ENCODE measurements at regions not wholly inside any gene's neighbourhood (a gene's known extent, or its start where the extent isn't known, plus 50 kb on each side); places are given as distances from the start of the nearest gene placed in this dataset.

GRCh38 chr16:86661706-86662105 is 83.4 kb downstream of the FOXL1 start:
- peaks cover 2 to 20% (median 8%) of the 10 kb centered on the region in 4 donors for H3K9me3 ChIP-seq (ENCODE audit: control insufficient read depth in 4 of 4, low read length in 3 of 4)
- H3K9ac ChIP-seq (ENCODE audit: low read depth in 1 of 2, low read length in 2 of 2) = no peak overlapping the region
- H3K27ac ChIP-seq (ENCODE audit: low read depth in 1 of 2, low read length in 2 of 2) = no peak overlapping the region
- whole genome bisulfite sequencing = 60% methylated on average over 8 of the region's 8 CpGs
- DNase-seq (ENCODE audit: low spot score) = no peak
- TF ChIP-seq HNF4G (IDR thresholded peaks at IDR 0.05) = no peak
- TF ChIP-seq, protein P1, sequence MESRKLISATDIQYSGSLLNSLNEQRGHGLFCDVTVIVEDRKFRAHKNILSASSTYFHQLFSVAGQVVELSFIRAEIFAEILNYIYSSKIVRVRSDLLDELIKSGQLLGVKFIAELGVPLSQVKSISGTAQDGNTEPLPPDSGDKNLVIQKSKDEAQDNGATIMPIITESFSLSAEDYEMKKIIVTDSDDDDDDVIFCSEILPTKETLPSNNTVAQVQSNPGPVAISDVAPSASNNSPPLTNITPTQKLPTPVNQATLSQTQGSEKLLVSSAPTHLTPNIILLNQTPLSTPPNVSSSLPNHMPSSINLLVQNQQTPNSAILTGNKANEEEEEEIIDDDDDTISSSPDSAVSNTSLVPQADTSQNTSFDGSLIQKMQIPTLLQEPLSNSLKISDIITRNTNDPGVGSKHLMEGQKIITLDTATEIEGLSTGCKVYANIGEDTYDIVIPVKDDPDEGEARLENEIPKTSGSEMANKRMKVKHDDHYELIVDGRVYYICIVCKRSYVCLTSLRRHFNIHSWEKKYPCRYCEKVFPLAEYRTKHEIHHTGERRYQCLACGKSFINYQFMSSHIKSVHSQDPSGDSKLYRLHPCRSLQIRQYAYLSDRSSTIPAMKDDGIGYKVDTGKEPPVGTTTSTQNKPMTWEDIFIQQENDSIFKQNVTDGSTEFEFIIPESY (IDR thresholded peaks at IDR 0.05) = no peak
- no peak for TF ChIP-seq NR2F2 (IDR thresholded peaks at IDR 0.05)
- no peak for TF ChIP-seq RAD21 (IDR thresholded peaks at IDR 0.05)
- TF ChIP-seq, protein P2, sequence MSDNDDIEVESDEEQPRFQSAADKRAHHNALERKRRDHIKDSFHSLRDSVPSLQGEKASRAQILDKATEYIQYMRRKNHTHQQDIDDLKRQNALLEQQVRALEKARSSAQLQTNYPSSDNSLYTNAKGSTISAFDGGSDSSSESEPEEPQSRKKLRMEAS (IDR thresholded peaks at IDR 0.05) = no peak
- TF ChIP-seq REST (IDR thresholded peaks at IDR 0.05) = no peak
- TF ChIP-seq, protein P3, sequence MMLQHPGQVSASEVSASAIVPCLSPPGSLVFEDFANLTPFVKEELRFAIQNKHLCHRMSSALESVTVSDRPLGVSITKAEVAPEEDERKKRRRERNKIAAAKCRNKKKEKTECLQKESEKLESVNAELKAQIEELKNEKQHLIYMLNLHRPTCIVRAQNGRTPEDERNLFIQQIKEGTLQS (IDR thresholded peaks at IDR 0.05) = no peak
- no peak for TF ChIP-seq JUND (IDR thresholded peaks at IDR 0.05)
- TF ChIP-seq EGR1 (IDR thresholded peaks at IDR 0.05; ENCODE audit: low read depth in 2 of 2) = no peak
- no peak for TF ChIP-seq FOXA1 (IDR thresholded peaks at IDR 0.05)
- no peak for TF ChIP-seq RXRA (IDR thresholded peaks at IDR 0.05)
- no peak for TF ChIP-seq CTCF (IDR thresholded peaks at IDR 0.05; ENCODE audit: low read depth, low read length, missing input control)
- TF ChIP-seq GABPA (IDR thresholded peaks at IDR 0.05 in 1 of 2, conservative IDR thresholded peaks at IDR 0.05 in 1 of 2) = no peak
- H3K4me3 ChIP-seq (ENCODE audit: low read depth in 1 of 3, low read length in 3 of 3) = no peak overlapping the region
- no peaks in the 10 kb centered on the region for H3K36me3 ChIP-seq (ENCODE audit: control insufficient read depth in 4 of 4, insufficient read depth in 3 of 4, low read depth in 1 of 4, low read length in 3 of 4)
- peaks cover 0 to 3% (median 0%) of the 10 kb centered on the region in 4 donors for H3K4me1 ChIP-seq (ENCODE audit: control insufficient read depth in 4 of 4, insufficient read depth in 4 of 4, low read length in 3 of 4)
- peaks cover 0 to 8% (median 0%) of the 10 kb centered on the region in 4 donors for H3K27me3 ChIP-seq (ENCODE audit: control insufficient read depth in 4 of 4, insufficient read depth in 4 of 4, low read length in 3 of 4)

DNA sequence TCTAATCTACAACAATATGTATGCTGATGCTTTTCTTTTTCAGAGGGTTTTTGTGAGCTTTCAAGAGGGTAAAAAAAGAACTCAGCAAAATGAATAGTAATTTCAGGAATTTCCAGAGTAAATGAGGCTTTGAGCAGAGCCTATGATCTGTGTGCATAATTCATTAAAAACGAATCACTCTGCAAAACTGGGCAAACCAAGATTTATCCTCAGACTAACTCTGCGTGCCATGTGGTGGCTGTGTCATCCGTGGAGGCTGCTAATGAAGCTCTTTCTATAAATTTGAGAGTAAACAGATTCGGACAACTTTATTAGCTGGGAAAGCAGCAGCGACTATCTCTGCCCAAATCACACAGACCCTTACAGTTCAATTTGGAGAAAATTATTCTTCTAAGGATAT is 83.8 kb downstream of the FOXL1 start:
- WGBS = 65% methylated on average over 5 of the region's 5 CpGs
- peaks cover 0 to 3% (median 0%) of the 10 kb centered on the region in 4 donors for H3K4me1 ChIP-seq (ENCODE audit: control insufficient read depth in 4 of 4, insufficient read depth in 4 of 4, low read length in 3 of 4)
- no peaks in the 10 kb centered on the region for H3K36me3 ChIP-seq (ENCODE audit: control insufficient read depth in 4 of 4, insufficient read depth in 3 of 4, low read depth in 1 of 4, low read length in 3 of 4)
- no peak for TF ChIP-seq NR2F2 (IDR thresholded peaks at IDR 0.05)
- no peak for TF ChIP-seq REST (IDR thresholded peaks at IDR 0.05)
- no peak for TF ChIP-seq YY1 (IDR thresholded peaks at IDR 0.05)
- no peak for TF ChIP-seq TAF1 (conservative IDR thresholded peaks at IDR 0.05)
- TF ChIP-seq, protein P1 (IDR thresholded peaks at IDR 0.05) = no peak
- TF ChIP-seq, protein P3 (IDR thresholded peaks at IDR 0.05) = no peak
- no peak for TF ChIP-seq FOXA2 (IDR thresholded peaks at IDR 0.05)
- TF ChIP-seq RAD21 (IDR thresholded peaks at IDR 0.05) = no peak
- H3K27ac ChIP-seq (ENCODE audit: low read depth in 1 of 2, low read length in 2 of 2) = no peak overlapping the region
- H3K9me3 ChIP-seq (ENCODE audit: control insufficient read depth in 4 of 4, low read length in 3 of 4) = peaks cover 2 to 20% (median 8%) of the 10 kb centered on the region in 4 donors
- peaks cover 0 to 8% (median 0%) of the 10 kb centered on the region in 4 donors for H3K27me3 ChIP-seq (ENCODE audit: control insufficient read depth in 4 of 4, insufficient read depth in 4 of 4, low read length in 3 of 4)
- no peak for DNase-seq (ENCODE audit: low spot score)
- H3K9ac ChIP-seq (ENCODE audit: low read depth in 1 of 2, low read length in 2 of 2) = no peak overlapping the region
- H3K4me3 ChIP-seq (ENCODE audit: low read depth in 1 of 3, low read length in 3 of 3) = no peak overlapping the region

Data from liver (tissue), 8 donors.